ENCODE measurements at regions not wholly inside any gene's neighbourhood (a gene's known extent, or its start where the extent isn't known, plus 50 kb on each side); places are given as distances from the start of the nearest gene placed in this dataset.

- Histone ChIP-seq H3K36me3 (ENCODE audit: control insufficient read depth in 2 of 2, extremely low read depth in 1 of 2, insufficient read depth in 2 of 2, low read length in 2 of 2) (no peaks in the 10 kb centered on the region), H3K9ac (ENCODE audit: control insufficient read depth, extremely low read depth, insufficient read depth, low read length) (no peak overlapping the region), H3K4me1 (ENCODE audit: control insufficient read depth, extremely low read depth, insufficient read depth, low read length) (peaks cover 19% of the 10 kb centered on the region), H3K9me3 (ENCODE audit: control insufficient read depth, low read depth, low read length) (no peaks in the 10 kb centered on the region), H3K4me3 (ENCODE audit: control insufficient read depth in 2 of 3, extremely low read depth in 1 of 3, insufficient read depth in 2 of 3, low read depth in 1 of 3, low read length in 3 of 3) (no peak overlapping the region), H3K9me1 (ENCODE audit: control insufficient read depth, extremely low read depth, insufficient read depth, low read length) (no peaks in the 10 kb centered on the region), H3K4me2 (ENCODE audit: control insufficient read depth, extremely low read depth, insufficient read depth, low read depth, low read length) (no peak overlapping the region), H4K20me1 (ENCODE audit: control insufficient read depth, extremely low read depth, insufficient read depth, low read length) (no peaks in the 10 kb centered on the region), H3K27me3 (ENCODE audit: control insufficient read depth, extremely low read depth, insufficient read depth, low read length) (no peaks in the 10 kb centered on the region), H3K79me2 (ENCODE audit: control insufficient read depth, insufficient read depth, low read length) (no peaks in the 10 kb centered on the region), H2AFZ (ENCODE audit: control insufficient read depth, low read length) (no peak overlapping the region), H3K27ac (ENCODE audit: control insufficient read depth, insufficient read depth, low read length) (no peak overlapping the region)
- DNase-seq (ENCODE audit: low read depth, low spot score) (no peak), FAIRE-seq (no peak)
- TF ChIP-seq EZH2 (IDR thresholded peaks at IDR 0.05; ENCODE audit: low read length): no peak
- no peak for TF ChIP-seq CTCF (optimal IDR thresholded peaks at IDR 0.05 in 1 of 3, IDR thresholded peaks at IDR 0.05 in 1 of 3, conservative IDR thresholded peaks at IDR 0.05 in 1 of 3; ENCODE audit: extremely low read depth in 1 of 3, insufficient read depth in 2 of 3, low read length in 3 of 3)
- dilution Hi-C loops (cut with MboI; ENCODE audit: extremely low pct_ligation_motif_present, low sequenced_read_pairs): no loop called here
Measured at GRCh38 chr22:27212102-27212501, 554.7 kb downstream of the MIAT start.

GRCh38 chr22:27212617-27213177 is 555.3 kb downstream of the MIAT start:
- Histone ChIP-seq H3K79me2 (ENCODE audit: control insufficient read depth, insufficient read depth, low read length) (no peaks in the 10 kb centered on the region), H3K9me1 (ENCODE audit: control insufficient read depth, extremely low read depth, insufficient read depth, low read length) (no peaks in the 10 kb centered on the region), H3K4me3 (ENCODE audit: control insufficient read depth in 2 of 3, extremely low read depth in 1 of 3, insufficient read depth in 2 of 3, low read depth in 1 of 3, low read length in 3 of 3) (no peak overlapping the region), H3K27me3 (ENCODE audit: control insufficient read depth, extremely low read depth, insufficient read depth, low read length) (no peaks in the 10 kb centered on the region), H3K4me2 (ENCODE audit: control insufficient read depth, extremely low read depth, insufficient read depth, low read depth, low read length) (no peak overlapping the region), H3K36me3 (ENCODE audit: control insufficient read depth in 2 of 2, extremely low read depth in 1 of 2, insufficient read depth in 2 of 2, low read length in 2 of 2) (no peaks in the 10 kb centered on the region), H4K20me1 (ENCODE audit: control insufficient read depth, extremely low read depth, insufficient read depth, low read length) (no peaks in the 10 kb centered on the region), H3K4me1 (ENCODE audit: control insufficient read depth, extremely low read depth, insufficient read depth, low read length) (peaks cover 13% of the 10 kb centered on the region), H3K27ac (ENCODE audit: control insufficient read depth, insufficient read depth, low read length) (no peak overlapping the region), H3K9me3 (ENCODE audit: control insufficient read depth, low read depth, low read length) (no peaks in the 10 kb centered on the region), H3K9ac (ENCODE audit: control insufficient read depth, extremely low read depth, insufficient read depth, low read length) (no peak overlapping the region), H2AFZ (ENCODE audit: control insufficient read depth, low read length) (no peak overlapping the region)
- DNase-seq (ENCODE audit: low read depth, low spot score): no peak
- dilution Hi-C loops (cut with MboI; ENCODE audit: extremely low pct_ligation_motif_present, low sequenced_read_pairs): no loop called here
- no peak for FAIRE-seq
- no peak for TF ChIP-seq EZH2 (IDR thresholded peaks at IDR 0.05; ENCODE audit: low read length)
- TF ChIP-seq CTCF (optimal IDR thresholded peaks at IDR 0.05 in 1 of 3, IDR thresholded peaks at IDR 0.05 in 1 of 3, conservative IDR thresholded peaks at IDR 0.05 in 1 of 3; ENCODE audit: extremely low read depth in 1 of 3, insufficient read depth in 2 of 3, low read length in 3 of 3): no peak

Data from keratinocyte (primary cell).